Smooth muscle cell (in vitro differentiated cells): ENCODE measurements at regions not wholly inside any gene's neighbourhood (a gene's known extent, or its start where the extent isn't known, plus 50 kb on each side); places are given as distances from the start of the nearest gene placed in this dataset.
A peak's percentile ranks its signal among the peaks of the same experiment; 100 is the strongest.
"Not testable (repeated sequence)": the region's sequence is repeated elsewhere in the genome, so short reads cannot be mapped to it uniquely, and the experiment has no call there.

Experiments used
- DNase-seq: peaks from one replicate; lab custom pipeline; 2025; ENCODE audit not compliant: unreplicated experiment; lab: John Stamatoyannopoulos, UW
- H2AFZ ChIP-seq: fragments of 200-600 bp; sonication (generic); 2 replicates; pipeline ENCODE4 v1.6.0; 2016; ENCODE audit warnings: antibody characterized with exemption, low read depth, mild to moderate bottlenecking
- H3F3A ChIP-seq: fragments of 200-600 bp; sonication (generic); 2 replicates; pipeline ENCODE4 v1.6.0; 2017; ENCODE audit warnings: antibody characterized with exemption, low read depth
- H3K27ac ChIP-seq: fragments of 200-600 bp; sonication (generic); 2 replicates; pipeline ENCODE4 v1.5.1; 2016; ENCODE audit warnings: low read depth, mild to moderate bottlenecking
- H3K27me3 ChIP-seq: fragments of 200-600 bp; sonication (generic); 2 replicates; pipeline ENCODE4 v1.6.1; 2016; ENCODE audit warnings: low read depth, mild to moderate bottlenecking
- H3K36me3 ChIP-seq: fragments of 200-600 bp; sonication (generic); 2 replicates; pipeline ENCODE4 v1.5.1; 2016; ENCODE audit warnings: low read depth
- H3K4me1 ChIP-seq: fragments of 200-600 bp; sonication (generic); 2 replicates; pipeline ENCODE4 v1.5.1; 2016; ENCODE audit warnings: low read depth
- H3K4me2 ChIP-seq: fragments of 200-600 bp; sonication (generic); 2 replicates; pipeline ENCODE4 v1.6.0; 2016; ENCODE audit warnings: mild to moderate bottlenecking
- H3K4me3 ChIP-seq: fragments of 200-600 bp; sonication (generic); 2 replicates; pipeline ENCODE4 v1.5.1; 2016; ENCODE audit warnings: mild to moderate bottlenecking
- H3K79me2 ChIP-seq: fragments of 200-600 bp; sonication (generic); 2 replicates; pipeline ENCODE4 v1.6.0; 2016; ENCODE audit warnings: low read depth, mild to moderate bottlenecking
- H3K9ac ChIP-seq: fragments of 200-600 bp; sonication (generic); 2 replicates; pipeline ENCODE4 v1.6.0; 2016; ENCODE audit warnings: low read depth
- H3K9me3 ChIP-seq: fragments of 200-600 bp; sonication (generic); replicated peaks from 2 replicates; pipeline ENCODE4 v1.5.1; 2016; ENCODE audit warnings: low read depth
- H4K20me1 ChIP-seq: fragments of 200-600 bp; sonication (generic); 2 replicates; pipeline ENCODE4 v1.6.0; 2016; ENCODE audit warnings: low read depth
- WGBS: methylation state at CpG from one replicate; pipeline ENCODE4 v1.1.7; 2016; ENCODE audit warnings: low lambda C conversion rate; 5-methylcytosine and 5-hydroxymethylcytosine counted together
- TF ChIP-seq, protein P1 (sequence below): fragments of 200-600 bp; sonication (generic); IDR thresholded peaks from 2 replicates; pipeline ENCODE4 v1.5.1; 2017; ENCODE audit warnings: borderline replicate concordance, mild to moderate bottlenecking, antibody characterized with exemption; ENCODE audit not compliant: insufficient read depth, poor library complexity, severe bottlenecking

- no peak overlapping the region for H3K4me2 ChIP-seq
- H2AFZ ChIP-seq, result no peak overlapping the region
- no peak overlapping the region for H3K4me3 ChIP-seq
- H3K27me3 ChIP-seq, result peaks cover 13% of the 10 kb centered on the region
- TF ChIP-seq, protein P1, sequence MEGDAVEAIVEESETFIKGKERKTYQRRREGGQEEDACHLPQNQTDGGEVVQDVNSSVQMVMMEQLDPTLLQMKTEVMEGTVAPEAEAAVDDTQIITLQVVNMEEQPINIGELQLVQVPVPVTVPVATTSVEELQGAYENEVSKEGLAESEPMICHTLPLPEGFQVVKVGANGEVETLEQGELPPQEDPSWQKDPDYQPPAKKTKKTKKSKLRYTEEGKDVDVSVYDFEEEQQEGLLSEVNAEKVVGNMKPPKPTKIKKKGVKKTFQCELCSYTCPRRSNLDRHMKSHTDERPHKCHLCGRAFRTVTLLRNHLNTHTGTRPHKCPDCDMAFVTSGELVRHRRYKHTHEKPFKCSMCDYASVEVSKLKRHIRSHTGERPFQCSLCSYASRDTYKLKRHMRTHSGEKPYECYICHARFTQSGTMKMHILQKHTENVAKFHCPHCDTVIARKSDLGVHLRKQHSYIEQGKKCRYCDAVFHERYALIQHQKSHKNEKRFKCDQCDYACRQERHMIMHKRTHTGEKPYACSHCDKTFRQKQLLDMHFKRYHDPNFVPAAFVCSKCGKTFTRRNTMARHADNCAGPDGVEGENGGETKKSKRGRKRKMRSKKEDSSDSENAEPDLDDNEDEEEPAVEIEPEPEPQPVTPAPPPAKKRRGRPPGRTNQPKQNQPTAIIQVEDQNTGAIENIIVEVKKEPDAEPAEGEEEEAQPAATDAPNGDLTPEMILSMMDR, result no peak
- H3K9me3 ChIP-seq, result no peaks in the 10 kb centered on the region
- H3K27ac ChIP-seq, result no peak overlapping the region
- no peaks in the 10 kb centered on the region for H3K4me1 ChIP-seq
- H3K9ac ChIP-seq, result no peak overlapping the region
- H3K36me3 ChIP-seq, result no peaks in the 10 kb centered on the region
- no peaks in the 10 kb centered on the region for H3F3A ChIP-seq
- no peaks in the 10 kb centered on the region for H3K79me2 ChIP-seq
- no peaks in the 10 kb centered on the region for H4K20me1 ChIP-seq
- no peak for DNase-seq
- WGBS, result 86% methylated on average over 8 of the region's 8 CpGs
Measured at GRCh38 chr1:18573170-18573569, 57.5 kb upstream of the PAX7 start.

DNA sequence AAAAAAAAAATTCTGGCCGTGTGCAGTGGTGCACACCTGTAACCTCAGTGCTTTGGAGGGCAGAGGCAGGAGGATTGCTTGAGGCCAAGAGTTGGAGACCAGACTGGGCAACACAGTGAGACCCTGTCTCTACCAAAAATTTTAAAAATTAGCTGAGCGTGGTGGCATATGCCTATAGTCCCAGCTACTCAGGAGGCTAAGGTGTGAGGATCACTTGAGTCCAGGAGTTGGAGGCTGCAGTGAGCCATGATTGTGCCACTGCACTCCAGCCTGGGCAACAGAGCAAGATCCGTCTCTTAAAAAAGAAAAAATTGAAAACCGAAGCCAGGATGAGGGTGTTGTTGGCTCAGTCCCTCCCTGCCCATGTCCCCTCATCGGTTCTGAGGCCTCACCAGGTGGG lies 55.9 kb upstream of the PAX7 start:
- DNase-seq, result no peak
- TF ChIP-seq, protein P1, result no peak
- Histone ChIP-seq H2AFZ (no peak overlapping the region), H3K4me1 (no peaks in the 10 kb centered on the region), H3K4me2 (no peak overlapping the region), H4K20me1 (no peaks in the 10 kb centered on the region), H3K27me3 (peaks cover 13% of the 10 kb centered on the region), H3K79me2 (no peaks in the 10 kb centered on the region), H3K36me3 (no peaks in the 10 kb centered on the region), H3K27ac (no peak overlapping the region), H3K9me3 (no peaks in the 10 kb centered on the region), H3K9ac (no peak overlapping the region), H3F3A (no peaks in the 10 kb centered on the region), H3K4me3 (no peak overlapping the region)
- WGBS, result 78% methylated on average over 5 of the region's 5 CpGs

DNA sequence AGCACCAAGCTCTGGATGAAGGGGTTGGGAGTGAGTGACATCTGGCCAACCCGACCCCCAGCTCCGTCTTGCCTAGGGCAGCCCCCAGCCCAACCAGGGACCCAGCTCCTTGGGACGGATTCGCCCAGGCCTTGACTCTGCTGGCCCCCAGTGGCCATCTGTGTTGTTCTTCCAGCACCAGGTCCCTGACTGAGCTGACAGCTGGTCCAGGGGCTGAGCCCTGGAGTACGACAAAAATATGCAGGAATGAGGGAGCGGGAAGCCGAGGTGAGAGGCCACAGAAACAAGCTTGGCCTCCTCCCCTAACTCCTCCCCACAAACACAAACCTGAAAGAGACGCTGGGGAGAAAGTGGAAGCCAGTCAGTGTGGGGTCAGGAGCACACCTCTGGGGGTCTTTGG lies 55.0 kb upstream of the PAX7 start:
- no peaks in the 10 kb centered on the region for H3K79me2 ChIP-seq
- WGBS, result 3% methylated on average over 8 of the region's 8 CpGs
- no peaks in the 10 kb centered on the region for H3K4me1 ChIP-seq
- TF ChIP-seq, protein P1, result peak; percentile 61
- no peak for DNase-seq
- H3K9me3 ChIP-seq, result no peaks in the 10 kb centered on the region
- no peak overlapping the region for H3K27ac ChIP-seq
- no peak overlapping the region for H3K4me3 ChIP-seq
- H3K27me3 ChIP-seq, result peaks cover 13% of the 10 kb centered on the region
- H3K9ac ChIP-seq, result no peak overlapping the region
- H4K20me1 ChIP-seq, result no peaks in the 10 kb centered on the region
- H3K4me2 ChIP-seq, result no peak overlapping the region
- H2AFZ ChIP-seq, result no peak overlapping the region
- H3K36me3 ChIP-seq, result no peaks in the 10 kb centered on the region
- no peaks in the 10 kb centered on the region for H3F3A ChIP-seq

DNA sequence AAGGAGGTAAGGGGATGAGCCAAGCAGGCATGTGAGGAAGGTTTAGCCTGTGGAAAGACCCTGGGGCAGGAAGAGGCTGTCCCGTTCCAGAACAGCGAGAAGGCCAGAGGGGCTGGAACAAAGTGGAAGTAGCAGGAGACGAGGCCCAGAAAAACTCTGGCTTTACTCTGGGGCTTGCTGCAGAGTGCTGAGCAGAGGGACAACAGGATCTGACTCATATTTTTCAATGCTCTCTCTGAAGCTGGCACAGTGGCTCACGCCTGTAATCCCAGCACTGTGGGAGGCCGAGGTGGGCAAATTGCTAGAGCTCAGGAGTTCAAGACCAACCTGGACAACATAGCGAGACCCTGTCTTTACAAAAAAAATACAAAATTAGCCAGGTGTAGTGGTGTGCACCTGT lies 52.4 kb upstream of the PAX7 start:
- no peak for DNase-seq
- no peak overlapping the region for H3K27ac ChIP-seq
- 82% methylated on average over 6 of the region's 6 CpGs for WGBS

DNA sequence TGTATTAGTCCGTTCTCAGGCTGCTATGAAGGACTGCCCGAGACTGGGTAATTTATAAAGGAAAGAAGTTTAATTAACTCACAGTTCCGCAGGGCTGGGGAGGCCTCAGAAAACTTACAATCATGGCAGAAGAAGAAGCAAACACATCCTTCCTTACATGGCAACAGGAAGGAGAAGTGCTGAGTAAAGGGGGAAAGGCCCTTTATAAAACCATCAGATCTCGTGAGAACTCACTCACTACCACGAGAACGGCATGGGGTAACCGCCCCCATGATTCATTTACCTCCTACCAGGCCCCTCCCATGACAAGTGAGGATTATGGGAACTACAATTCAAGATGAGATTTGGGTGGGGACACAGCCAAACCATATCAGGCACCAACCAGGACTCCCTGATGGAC lies 51.4 kb upstream of the PAX7 start:
- not testable (repeated sequence) for H3K9me3 ChIP-seq, H3K4me3 ChIP-seq, H3F3A ChIP-seq, H4K20me1 ChIP-seq, H3K36me3 ChIP-seq, H3K79me2 ChIP-seq, H3K4me1 ChIP-seq, H3K4me2 ChIP-seq, DNase-seq, H3K9ac ChIP-seq, H3K27me3 ChIP-seq, H2AFZ ChIP-seq, H3K27ac ChIP-seq
- 86% methylated on average over 7 of the region's 7 CpGs for WGBS

More for the DNA sequence above, 52.4 kb upstream of the PAX7 start:
- Histone ChIP-seq H3K4me2 (no peak overlapping the region), H3K79me2 (no peaks in the 10 kb centered on the region), H3K9me3 (no peaks in the 10 kb centered on the region), H3F3A (no peaks in the 10 kb centered on the region), H3K4me1 (no peaks in the 10 kb centered on the region), H3K27me3 (peaks cover 3% of the 10 kb centered on the region), H3K4me3 (no peak overlapping the region), H4K20me1 (no peaks in the 10 kb centered on the region), H3K36me3 (no peaks in the 10 kb centered on the region), H3K9ac (no peak overlapping the region), H2AFZ (no peak overlapping the region)
- TF ChIP-seq, protein P1, result no peak
